IPS-NIHi7 (cell line): ENCODE measurements at regions not wholly inside any gene's neighbourhood (a gene's known extent, or its start where the extent isn't known, plus 50 kb on each side); places are given as distances from the start of the nearest gene placed in this dataset.
"Not testable (repeated sequence)": the region's sequence is repeated elsewhere in the genome, so short reads cannot be mapped to it uniquely, and the experiment has no call there.

ENCODE experiments used
- DNase-seq: peaks from one replicate; pipeline ENCODE4 v3.0.0; 2012; ENCODE audit warnings: mixed read lengths; ENCODE audit errors: extremely low spot score

GRCh38 chr2:87409601-87410000 is 338.3 kb upstream of the PLGLB2 start:
- DNase-seq = not testable (repeated sequence)

- DNase-seq = not testable (repeated sequence)
Observed at GRCh38 chr2:87410371-87410770, 337.5 kb upstream of the PLGLB2 start.

GRCh38 chr2:87412036-87412820 is 335.7 kb upstream of the PLGLB2 start:
- not testable (repeated sequence) for DNase-seq

- not testable (repeated sequence) for DNase-seq
Observed at GRCh38 chr2:87414331-87414730, 333.6 kb upstream of the PLGLB2 start.

GRCh38 chr2:87414795-87415570 is 332.9 kb upstream of the PLGLB2 start:
- DNase-seq = not testable (repeated sequence)

- not testable (repeated sequence) for DNase-seq
Observed at GRCh38 chr2:87415586-87416265, 332.2 kb upstream of the PLGLB2 start.

- DNase-seq = not testable (repeated sequence)
Observed at GRCh38 chr2:87416266-87416592, 331.7 kb upstream of the PLGLB2 start.

- DNase-seq = not testable (repeated sequence)
Observed at GRCh38 chr2:87417147-87417546, 330.7 kb upstream of the PLGLB2 start.

GRCh38 chr2:87417742-87418567 is 329.9 kb upstream of the PLGLB2 start:
- DNase-seq = not testable (repeated sequence)

- not testable (repeated sequence) for DNase-seq
Observed at GRCh38 chr2:87418823-87419822, 328.8 kb upstream of the PLGLB2 start.

- not testable (repeated sequence) for DNase-seq
Observed at GRCh38 chr2:87419980-87420379, 327.9 kb upstream of the PLGLB2 start.

GRCh38 chr2:87420954-87421353 is 326.9 kb upstream of the PLGLB2 start:
- not testable (repeated sequence) for DNase-seq

GRCh38 chr2:87423796-87424762 is 323.8 kb upstream of the PLGLB2 start:
- DNase-seq = not testable (repeated sequence)

- not testable (repeated sequence) for DNase-seq
Observed at GRCh38 chr2:87424763-87425154, 323.1 kb upstream of the PLGLB2 start.

GRCh38 chr2:87425191-87425590 is 322.7 kb upstream of the PLGLB2 start:
- not testable (repeated sequence) for DNase-seq

GRCh38 chr2:87425717-87426116 is 322.2 kb upstream of the PLGLB2 start:
- DNase-seq = not testable (repeated sequence)

GRCh38 chr2:87428452-87429130 is 319.3 kb upstream of the PLGLB2 start:
- not testable (repeated sequence) for DNase-seq

GRCh38 chr2:87429206-87429930 is 318.5 kb upstream of the PLGLB2 start:
- not testable (repeated sequence) for DNase-seq
